LNCAP (cell line): ENCODE measurements at regions not wholly inside any gene's neighbourhood (a gene's known extent, or its start where the extent isn't known, plus 50 kb on each side); places are given as distances from the start of the nearest gene placed in this dataset.

ENCODE experiments used
- TF ChIP-seq, protein P1 (sequence below): fragments of 450-650 bp; IDR thresholded peaks from 2 replicates; pipeline ENCODE4 v1.5.1; 2017; ENCODE audit warnings: mild to moderate bottlenecking

DNA sequence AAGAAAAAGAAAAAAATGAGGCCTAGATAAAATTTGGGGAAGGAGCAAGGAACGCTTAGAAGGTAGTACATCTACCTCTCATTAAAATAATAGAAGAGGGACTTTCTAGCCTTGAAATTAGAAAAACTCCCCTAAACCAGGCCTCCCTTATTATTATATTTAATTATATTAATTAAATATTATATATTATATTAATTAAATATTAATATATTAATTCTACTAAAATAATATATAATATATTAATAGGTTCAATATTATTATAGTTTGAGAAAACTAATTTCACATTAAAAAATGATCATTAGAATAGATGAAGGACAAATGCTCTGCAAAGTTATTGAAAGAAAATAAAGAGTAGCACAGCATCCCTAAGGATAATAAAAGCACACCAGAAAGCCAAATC, 449.4 kb downstream of the NBAS start:
- TF ChIP-seq, protein P1, sequence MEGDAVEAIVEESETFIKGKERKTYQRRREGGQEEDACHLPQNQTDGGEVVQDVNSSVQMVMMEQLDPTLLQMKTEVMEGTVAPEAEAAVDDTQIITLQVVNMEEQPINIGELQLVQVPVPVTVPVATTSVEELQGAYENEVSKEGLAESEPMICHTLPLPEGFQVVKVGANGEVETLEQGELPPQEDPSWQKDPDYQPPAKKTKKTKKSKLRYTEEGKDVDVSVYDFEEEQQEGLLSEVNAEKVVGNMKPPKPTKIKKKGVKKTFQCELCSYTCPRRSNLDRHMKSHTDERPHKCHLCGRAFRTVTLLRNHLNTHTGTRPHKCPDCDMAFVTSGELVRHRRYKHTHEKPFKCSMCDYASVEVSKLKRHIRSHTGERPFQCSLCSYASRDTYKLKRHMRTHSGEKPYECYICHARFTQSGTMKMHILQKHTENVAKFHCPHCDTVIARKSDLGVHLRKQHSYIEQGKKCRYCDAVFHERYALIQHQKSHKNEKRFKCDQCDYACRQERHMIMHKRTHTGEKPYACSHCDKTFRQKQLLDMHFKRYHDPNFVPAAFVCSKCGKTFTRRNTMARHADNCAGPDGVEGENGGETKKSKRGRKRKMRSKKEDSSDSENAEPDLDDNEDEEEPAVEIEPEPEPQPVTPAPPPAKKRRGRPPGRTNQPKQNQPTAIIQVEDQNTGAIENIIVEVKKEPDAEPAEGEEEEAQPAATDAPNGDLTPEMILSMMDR, result no peak

DNA sequence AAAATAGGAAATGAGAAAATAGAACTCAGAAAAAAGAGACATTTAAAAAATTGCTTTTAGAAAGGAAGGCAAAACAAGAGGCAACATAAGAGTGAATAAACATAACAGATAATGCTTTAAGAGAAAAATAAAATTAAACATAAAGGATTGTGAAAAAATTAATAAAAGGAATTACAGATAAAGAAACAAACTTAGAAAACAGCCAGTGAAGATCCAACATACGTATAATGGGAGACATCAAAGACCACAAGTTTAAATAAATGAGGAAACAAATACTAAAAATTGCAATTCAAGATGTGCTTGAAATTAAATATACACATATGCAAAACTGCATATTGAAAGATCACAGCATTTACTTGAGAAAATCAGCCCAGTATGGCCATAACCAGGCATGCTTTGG, 448.9 kb downstream of the NBAS start:
- TF ChIP-seq, protein P1, result no peak

DNA sequence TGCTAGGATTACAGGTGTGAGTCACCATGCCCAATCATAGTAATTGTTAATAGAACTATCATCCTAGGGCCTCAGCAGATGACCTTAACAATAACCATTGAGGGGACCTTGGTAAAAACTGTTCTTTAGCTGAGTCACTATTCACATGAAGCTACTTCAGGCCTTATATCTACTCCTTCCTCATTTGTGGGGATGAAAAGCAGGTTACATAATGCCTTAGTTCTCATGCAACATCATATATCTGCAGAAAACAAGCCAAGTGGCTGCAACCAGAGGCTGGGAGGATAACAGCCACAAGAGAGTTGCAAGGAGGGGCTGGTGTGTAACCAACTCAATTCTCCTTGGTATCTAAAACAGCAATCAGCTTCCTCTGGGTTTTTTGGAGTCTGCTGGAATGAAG, 445.4 kb downstream of the NBAS start:
- TF ChIP-seq, protein P1, result no peak

DNA sequence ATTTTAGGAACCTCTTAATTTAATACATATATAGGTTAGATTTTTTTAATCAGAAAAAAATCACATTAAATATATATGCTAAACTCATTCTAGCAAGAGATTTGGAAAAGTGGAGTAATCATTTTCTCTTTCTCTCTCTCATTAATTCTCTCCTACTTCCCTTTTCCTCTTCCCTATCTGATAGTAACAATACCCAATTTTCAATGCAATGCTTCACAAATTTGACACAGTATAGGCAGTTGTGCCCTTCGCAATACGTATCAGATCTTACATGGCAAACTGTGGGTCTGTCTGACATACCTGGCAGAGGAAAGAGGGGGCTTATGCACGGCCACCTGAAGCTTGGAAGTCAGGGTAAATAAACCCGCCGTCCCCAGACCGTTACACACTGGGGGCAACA, 444.3 kb downstream of the NBAS start:
- TF ChIP-seq, protein P1, result no peak
